Renal pelvis (tissue), 1 donor: ENCODE measurements at regions not wholly inside any gene's neighbourhood (a gene's known extent, or its start where the extent isn't known, plus 50 kb on each side); places are given as distances from the start of the nearest gene placed in this dataset.

Experiments
- DNase-seq: peaks from one replicate; pipeline ENCODE4 v3.0.0-alpha.2; 2013

DNA sequence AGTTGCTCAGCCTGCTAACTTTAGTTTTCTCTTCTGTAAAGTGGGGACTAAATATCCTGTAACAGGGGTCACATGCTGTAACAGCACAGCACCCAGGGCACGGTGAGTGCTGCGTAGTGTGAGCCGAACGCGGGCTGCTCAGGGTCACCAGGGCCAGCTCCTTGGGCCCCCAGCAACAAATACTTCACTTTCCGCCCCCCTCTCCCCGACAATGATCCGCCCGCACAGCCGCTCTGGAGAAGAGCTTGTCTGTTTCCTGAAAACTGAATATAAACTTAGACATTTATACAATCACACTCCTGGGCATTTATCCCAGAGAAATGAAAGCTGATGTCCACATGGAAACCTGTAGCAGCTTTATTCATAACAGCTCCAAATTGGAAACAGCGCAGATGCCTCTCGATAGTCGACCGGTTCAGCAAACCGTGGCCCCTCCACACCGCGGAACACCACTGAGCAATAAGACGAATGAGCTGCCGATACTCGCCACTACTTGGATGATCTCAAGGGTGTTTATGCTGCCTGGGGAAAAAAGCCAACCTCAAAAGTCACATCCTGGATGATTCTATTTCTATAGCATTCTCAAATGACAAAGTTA, 267.2 kb downstream of the PARN start:
- no peak for DNase-seq

- DNase-seq = no peak
Observed at GRCh38 chr16:14360326-14361037, 269.6 kb downstream of the PARN start.

DNA sequence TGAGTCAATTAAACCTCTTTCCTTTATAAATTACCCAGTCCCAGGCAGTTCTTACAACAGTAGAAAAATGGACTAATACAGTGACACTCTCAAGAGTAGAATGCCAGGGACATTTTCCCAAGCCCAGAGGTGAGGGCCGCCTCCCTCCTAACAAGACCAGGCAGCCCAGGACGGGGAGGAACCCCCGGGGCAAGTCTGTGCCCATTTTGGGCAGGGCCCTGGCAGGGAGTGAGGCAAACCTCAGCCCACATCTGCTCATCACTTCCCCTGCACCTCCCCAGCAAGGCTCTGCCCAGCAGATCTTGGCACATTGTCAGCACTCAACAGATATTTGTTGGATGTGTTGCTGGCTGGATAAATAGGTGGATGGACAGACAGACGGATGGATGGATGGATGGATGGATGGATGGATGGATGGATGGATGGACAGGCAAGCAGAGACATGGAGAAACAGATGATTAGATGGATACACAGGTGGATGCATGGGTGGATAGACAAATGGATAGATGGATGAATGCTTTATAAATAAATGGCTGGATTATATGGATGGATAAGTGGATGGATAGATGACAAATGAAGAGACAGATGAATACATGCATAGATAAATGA, 271.3 kb downstream of the PARN start:
- DNase-seq = no peak

- DNase-seq = no peak
Observed at GRCh38 chr16:14357328-14357727, 272.7 kb downstream of the PARN start.

DNA sequence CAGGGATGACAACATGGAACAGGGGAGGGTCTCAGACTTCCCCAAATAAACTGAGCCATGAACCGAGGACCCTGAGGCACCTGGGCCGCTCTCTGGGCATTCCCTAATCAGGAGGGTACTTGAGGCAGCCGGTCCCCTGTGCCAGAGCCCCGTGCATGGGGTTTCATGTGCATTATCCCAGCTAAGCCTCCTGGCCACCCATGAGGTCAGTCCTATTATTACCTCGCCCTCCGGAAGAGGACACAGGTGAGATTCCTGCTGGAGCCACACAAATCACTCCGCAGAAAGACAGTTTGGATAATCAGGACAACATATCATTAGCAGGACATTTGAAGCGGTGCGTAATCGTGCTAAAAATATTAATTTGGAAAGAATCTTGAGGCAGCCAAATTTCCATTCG, 274.0 kb downstream of the PARN start:
- no peak for DNase-seq

GRCh38 chr16:14354561-14355351, 275.3 kb downstream of the PARN start:
- DNase-seq = no peak

- DNase-seq = no peak
Observed at GRCh38 chr16:14353340-14353739, 276.7 kb downstream of the PARN start.

DNA sequence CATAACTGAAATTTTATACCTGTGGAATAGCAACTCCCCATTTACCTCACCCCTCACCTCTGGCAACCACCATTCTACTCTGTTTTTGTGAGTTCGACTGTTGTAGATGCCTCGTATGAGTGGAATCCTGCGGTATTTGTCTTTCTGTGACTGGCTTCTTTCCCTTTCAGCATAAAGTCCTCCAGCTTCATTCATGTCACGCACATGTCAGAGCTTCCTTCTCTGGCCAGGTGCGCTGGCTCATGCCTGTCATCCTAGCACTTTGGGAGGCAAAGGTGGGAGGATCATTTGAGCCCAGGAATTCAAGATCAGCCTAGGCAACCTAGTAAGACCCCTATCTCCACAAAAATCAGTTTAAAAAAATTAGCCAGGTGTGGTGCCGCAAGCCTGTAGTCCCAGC, 278.4 kb downstream of the PARN start:
- DNase-seq = no peak

DNA sequence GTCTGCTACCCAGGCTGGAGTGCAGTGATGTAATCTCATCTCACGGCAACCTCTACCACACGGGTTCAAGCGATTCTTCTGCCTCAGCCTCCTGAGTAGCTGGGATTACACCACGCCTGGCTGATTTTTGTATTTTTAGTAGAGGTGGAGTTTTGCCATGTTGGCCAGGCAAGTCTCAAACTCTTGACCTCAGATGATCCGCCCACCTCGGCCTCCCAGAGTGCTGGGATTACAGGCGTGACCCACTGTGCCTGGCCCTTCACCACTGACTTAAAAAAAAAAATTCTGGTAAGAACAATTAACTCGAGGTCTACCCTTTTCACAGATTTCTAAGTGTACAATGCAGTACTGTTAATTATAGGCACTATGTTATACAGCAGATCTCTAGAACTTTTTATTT, 279.4 kb downstream of the PARN start:
- no peak for DNase-seq

DNA sequence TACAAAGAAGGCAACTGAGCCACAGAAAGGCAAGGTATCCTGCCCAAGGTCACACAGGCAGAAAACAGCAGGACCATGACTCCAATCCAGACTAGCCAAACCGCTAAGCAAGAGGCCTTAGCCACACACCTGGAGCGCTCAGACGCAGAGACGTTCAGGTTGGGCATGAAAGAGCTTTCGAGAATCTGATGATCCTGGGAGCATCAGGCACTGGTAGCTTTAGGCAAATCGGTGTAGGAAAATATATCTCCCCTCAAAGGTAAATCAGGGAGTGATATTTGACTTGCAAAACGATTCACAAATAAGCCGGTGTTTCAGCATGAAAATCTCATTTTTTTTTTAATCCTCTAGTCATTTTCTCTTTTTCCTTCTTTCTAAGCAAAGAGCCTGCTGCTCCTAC, 279.0 kb downstream of the MRTFB start:
- no peak for DNase-seq

DNA sequence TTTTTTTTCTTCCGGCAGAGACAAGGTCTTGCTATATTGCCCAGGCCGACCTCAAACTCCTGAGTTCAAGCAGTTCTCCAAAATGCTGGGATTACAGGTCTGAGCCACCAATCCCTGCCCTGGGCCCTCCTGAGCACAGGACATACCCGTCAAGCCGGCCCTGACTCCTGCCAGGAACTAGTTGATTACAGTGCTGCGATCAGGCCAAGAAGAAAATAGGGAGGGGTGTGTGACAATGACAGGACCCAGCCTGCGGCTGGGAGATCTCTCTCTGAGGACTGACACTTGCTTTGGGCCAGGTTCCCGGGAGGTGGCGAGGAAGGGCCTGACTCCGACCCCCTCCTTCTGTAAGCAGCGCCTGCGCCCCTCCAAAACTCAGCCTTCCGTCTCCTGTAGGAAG, 276.6 kb downstream of the MRTFB start:
- no peak for DNase-seq

- no peak for DNase-seq
Observed at GRCh38 chr16:14346278-14347142, 275.4 kb downstream of the MRTFB start.

DNA sequence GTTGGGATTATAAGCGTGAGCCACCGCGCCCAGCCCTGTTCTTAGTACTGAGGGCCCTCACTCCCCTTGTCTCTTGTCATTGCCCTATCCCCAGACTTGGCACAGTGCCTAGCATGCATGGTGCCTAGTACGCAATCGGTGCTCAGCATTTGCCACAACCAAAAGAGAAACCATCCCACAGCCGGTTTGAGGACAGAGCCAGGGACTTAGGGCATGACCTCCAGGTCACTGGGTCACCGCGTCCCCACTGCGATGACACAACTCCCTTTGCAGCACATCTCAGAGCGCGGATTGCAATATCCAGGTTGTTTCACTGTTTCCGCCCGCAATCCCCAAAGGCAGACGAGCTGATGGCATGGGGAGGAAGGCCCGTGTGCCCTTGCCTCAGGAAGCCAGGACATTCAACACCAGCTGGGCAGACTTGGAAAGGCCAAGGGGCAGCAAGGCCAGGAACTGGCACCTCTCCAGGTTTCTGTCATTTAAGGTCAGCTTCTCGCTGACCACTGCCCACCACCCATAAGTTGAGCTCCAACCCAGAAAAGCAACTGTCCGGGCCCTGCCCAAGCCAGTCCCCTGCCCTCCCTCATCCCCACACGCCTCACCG, 274.5 kb downstream of the MRTFB start:
- DNase-seq = no peak

DNA sequence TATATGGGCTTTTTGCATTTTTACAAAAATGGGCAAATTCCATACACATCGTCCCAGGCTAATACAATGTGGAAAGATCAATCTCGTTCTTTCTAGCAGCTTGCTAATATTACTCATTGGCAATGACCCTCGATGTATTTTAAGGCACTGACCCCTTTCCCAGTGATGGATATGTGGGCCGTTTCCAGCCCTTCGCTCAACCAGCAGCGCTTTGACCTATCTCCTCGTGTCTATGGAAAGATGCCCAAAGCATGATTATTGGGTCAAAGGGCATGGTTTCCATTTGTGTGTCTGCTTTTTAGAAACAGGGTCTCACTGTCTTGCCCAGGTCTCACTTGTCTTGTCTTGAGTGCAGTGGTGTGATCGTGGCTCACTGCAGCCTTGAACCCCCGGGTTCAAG, 273.8 kb downstream of the MRTFB start:
- DNase-seq = no peak

- no peak for DNase-seq
Observed at GRCh38 chr16:14344292-14344691, 273.2 kb downstream of the MRTFB start.

- DNase-seq = no peak
Observed at GRCh38 chr16:14341324-14342225, 270.5 kb downstream of the MRTFB start.

- no peak for DNase-seq
Observed at GRCh38 chr16:14339694-14340093, 268.6 kb downstream of the MRTFB start.

DNA sequence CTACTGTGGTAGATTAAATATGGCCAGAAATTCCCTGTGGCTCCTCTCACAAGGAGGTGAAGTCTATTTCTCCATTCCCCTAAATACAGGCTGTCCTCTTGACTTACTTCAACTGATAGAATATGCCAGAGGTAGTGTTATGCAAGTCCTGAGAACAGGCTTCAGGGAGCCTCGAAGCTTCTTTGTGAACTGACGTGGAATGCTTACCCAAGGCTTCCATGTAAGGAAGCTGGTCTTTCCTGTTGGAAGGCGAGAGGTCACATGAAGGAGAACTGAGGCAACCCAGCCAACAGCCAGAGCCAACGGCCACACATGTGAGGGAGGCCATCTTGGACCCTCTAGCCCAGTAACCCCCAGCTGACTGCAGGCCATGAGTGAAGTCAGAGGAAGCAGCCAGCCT, 267.9 kb downstream of the MRTFB start:
- DNase-seq = no peak

DNA sequence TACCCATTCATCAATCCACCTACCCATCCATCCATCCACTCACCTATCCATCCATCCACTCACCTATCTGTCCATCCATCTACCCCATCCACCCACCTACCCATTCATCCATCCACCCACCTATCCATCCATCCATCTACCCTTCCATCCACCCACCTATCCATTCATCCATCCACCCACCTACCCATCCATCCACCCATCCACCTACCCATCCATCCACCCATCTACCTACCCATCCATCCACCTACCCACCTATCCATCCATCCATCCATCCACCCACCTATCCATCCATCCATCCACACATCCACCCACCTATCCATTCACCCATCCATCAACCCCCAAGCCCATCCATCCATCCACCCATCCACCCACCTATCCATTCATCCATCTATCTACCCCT, 267.1 kb downstream of the MRTFB start:
- DNase-seq = no peak
